ENCODE measurements at regions not wholly inside any gene's neighbourhood (a gene's known extent, or its start where the extent isn't known, plus 50 kb on each side); places are given as distances from the start of the nearest gene placed in this dataset.

DNA sequence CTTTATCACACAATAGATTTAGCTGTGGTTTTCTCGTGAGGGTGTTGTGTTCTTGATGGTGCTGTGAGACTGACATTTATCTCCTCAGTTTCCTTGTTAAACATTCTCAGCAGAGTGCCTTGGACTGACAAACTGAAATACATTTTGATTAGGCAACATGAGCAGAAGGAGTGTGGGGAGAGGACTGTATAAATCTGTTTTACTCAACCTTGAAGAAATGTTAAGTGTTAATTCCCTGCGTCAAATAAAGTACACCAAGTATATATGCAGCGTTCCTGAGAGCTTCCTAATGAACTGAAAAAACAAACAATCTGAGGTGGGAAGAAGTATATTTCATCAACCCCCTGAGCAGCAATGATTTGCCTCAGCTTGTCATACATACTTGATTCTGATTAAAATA, 540.3 kb upstream of the B3GALT2 start:
- no peak for DNase-seq (ENCODE audit: low read depth in 2 of 3, low spot score in 2 of 3)

DNA sequence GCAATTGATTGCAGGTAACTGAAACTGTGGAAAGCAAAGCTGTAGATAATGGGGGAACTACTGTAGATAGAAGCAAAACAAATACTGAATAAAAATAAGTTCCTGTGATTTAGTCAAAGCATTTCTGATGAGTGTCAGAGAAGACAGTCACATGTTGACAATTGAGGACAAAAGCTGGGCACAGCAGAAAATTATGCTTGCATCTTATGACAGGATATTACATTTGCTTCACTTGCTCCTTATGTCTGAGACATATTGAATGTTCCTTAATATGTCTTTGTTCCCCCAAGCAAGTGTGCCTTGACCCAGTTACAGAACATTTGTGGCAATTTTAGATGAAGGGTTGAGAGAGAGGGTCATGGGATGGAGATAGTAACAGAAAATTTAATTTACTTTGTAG, 526.0 kb upstream of the B3GALT2 start:
- no peak for DNase-seq (ENCODE audit: low read depth in 2 of 3, low spot score in 2 of 3)

DNA sequence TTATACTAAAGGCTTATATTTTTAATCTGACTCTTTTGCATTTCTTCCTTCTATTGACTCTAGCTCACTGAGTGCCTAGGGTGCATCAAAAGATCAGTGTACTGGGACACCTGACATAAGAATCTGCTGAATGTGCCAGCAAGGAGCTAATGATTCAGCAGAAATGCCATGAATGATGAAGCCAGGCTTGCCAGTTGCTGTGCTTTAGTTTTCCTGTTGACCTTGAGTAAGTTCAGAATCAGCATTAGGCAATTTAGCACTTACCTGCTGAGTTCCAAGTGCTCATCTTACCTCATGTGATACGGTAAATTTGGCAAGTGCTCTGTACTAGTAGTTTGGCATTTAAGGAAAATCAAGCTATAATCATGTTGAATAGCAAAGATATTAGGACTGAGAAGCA, 523.2 kb upstream of the B3GALT2 start:
- no peak for DNase-seq (ENCODE audit: low read depth in 2 of 3, low spot score in 2 of 3)

DNA sequence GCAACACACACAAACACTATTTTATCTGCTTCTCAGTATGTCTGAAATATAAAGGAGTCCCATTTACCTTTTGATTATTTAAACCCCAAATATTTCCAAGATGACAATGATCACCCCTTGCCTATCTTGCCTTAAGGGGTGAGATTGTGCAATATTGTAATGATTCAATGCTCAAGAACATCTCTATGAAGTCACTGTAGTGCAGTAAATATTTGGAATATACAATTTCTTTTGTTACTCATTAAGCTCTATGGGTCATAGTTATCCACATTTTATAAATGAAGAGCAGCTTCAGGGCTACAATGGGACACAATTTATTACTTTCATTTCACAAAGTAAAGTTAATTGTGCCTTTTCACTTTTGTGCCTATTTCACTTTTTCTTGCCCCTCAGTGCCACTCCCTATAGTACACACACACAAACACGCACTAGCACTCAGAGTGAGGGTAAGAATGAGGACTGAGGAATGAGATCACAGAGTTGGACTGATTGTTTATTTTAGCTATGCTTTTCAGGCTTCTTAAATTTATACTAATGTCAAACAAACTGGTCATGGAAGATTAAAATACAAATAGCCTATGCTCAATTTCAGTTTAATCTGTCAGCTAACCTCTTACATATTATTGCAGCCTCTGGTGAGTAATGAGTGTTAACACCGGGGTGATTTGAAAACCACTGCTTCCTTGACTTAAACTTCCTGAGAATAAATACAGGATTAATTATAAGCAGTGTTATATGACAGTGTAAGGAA, 521.0 kb upstream of the B3GALT2 start:
- DNase-seq (ENCODE audit: low read depth in 2 of 3, low spot score in 2 of 3), result no peak

DNA sequence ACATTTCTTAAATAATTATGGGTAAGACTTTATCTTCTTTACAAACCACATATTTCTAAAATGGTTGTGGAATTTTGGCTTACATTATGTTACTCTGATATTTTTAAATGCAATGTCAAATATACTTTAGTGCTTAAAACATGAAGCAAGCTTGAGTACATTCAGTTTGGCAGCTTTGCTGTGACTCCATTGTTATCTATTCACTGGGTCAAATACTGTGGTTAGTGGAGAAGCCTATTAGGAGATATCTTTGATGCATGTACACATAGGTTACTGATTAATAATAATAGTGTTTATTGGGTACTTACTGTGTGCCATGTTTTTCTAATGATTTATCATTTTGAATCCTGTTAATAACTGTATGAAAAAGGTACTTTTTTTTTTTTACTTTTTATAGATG, 520.4 kb upstream of the B3GALT2 start:
- no peak for DNase-seq (ENCODE audit: low read depth in 2 of 3, low spot score in 2 of 3)

DNA sequence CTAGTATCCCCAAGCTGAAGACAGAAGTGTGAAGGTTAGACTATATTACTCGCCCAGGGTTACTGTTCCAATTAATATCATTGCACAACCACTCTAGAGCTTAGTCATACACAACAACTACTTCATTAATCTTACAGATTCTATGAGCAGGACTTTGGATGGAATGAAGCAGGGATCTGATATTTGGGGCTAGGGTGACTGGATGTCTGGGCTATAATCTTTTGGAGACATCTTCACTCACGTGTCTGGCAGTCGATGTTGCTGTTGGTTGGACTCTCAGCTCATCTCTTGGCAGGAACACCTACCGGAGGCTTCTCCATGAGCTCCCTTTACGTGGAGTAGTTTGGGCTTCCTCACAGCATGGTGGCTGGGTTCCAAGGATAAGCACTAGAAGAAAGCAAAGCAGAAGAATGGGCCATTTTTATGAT, 519.2 kb upstream of the B3GALT2 start:
- DNase-seq (ENCODE audit: low read depth in 2 of 3, low spot score in 2 of 3), result no peak

DNA sequence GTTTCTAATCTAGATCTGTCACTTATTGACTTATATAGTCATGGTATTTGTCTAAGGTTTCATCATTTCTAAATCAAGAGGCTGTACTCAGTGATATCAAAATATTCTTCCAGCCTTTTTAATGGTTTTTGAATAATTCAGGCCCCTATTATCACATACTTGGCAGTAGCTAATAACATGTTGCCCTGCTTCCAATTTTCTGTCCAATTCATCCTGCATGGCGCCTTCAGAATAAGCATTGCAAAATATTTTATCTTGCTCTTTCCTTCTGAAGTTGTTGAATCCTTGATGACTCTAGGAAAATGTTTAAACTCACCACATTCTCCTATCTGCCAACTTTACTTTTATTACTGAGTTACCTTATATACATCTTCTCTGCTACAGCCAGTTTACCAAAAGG, 517.2 kb upstream of the B3GALT2 start:
- no peak for DNase-seq (ENCODE audit: low read depth in 2 of 3, low spot score in 2 of 3)

DNA sequence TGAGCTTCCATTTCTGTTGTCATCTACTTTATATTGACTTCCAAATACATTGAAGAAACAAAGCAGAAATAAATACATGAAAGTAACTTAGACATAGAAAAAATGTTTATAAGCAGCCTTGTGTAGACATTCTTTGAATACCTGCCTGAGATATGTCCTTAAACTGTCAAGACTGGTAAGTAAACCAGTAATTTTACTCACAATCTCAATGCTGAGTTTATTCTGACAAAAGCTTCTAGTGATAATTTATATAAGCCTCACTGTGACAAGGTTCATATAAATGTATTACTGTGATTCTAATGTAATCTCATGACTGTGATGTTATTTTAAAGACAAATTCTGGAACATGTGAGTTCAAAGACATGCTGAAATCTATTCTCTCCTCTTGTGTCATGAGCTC, 516.7 kb upstream of the B3GALT2 start:
- DNase-seq (ENCODE audit: low read depth in 2 of 3, low spot score in 2 of 3), result no peak

DNA sequence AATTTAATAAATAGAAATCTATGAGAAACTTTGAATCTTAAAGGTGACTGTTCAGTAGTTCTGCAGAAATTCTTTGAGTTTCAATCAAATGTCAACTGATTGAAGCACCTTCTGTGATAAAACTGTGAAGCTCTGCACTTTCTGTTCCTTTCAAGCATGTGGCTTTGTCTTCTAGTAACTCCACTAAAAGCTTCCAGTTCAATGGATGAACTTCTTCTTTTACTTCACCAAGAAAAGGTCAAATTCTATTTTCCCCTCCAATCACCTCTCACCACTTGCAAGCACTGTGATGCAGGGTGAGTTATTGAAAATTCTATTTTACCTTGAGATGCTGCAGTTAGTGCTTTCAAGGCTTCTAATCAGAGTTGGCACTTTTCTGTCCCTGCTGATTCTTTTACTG, 515.3 kb upstream of the B3GALT2 start:
- no peak for DNase-seq (ENCODE audit: low read depth in 2 of 3, low spot score in 2 of 3)

DNA sequence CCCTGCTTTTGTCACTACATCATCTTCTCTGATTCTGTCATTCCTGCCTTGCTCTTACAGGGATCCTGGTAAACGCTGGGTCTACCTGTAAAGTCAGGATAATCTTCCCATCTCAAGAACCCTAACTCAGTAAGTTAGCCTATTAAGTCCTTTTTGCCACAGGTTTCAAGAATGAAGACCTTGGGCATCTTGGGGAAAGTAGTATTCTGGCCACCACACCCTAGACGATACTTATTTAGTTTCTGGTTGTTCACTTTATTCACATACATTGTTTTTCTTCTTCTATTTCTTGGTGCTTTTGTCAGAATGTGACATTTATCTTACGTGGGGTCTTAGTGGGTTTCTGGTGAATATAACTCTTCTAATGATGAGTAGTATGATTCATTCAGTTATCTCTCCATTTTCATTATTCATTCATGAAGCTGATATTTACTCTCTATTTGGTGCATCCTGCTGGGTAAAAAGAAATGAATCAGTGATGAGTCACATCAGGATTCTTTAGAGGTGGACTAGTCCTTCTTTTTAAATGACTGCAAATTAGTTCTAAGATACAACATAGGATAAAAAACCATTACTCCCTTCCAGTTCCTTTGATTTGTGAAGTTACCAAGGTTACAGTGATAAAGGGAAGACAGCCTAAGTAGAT, 514.4 kb upstream of the B3GALT2 start:
- no peak for DNase-seq (ENCODE audit: low read depth in 2 of 3, low spot score in 2 of 3)

DNA sequence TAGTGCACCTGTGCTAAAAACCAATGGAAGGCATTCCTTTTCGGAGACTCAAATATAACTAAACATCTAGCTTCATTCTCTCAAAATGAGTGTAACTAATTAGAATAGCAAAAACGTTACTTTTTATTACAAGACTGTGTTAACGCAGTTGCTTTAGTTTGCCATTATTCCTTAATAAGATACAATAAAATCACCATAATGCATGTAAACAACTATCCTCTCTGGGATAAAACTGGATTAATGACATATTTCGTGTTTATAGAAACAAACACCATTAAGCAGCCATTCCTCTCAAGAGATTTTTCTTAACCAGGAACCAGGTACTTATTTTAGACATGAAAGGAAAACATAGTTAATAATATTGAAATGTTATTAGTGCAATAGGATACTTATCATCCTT, 512.8 kb upstream of the B3GALT2 start:
- DNase-seq (ENCODE audit: low read depth in 2 of 3, low spot score in 2 of 3), result no peak

DNA sequence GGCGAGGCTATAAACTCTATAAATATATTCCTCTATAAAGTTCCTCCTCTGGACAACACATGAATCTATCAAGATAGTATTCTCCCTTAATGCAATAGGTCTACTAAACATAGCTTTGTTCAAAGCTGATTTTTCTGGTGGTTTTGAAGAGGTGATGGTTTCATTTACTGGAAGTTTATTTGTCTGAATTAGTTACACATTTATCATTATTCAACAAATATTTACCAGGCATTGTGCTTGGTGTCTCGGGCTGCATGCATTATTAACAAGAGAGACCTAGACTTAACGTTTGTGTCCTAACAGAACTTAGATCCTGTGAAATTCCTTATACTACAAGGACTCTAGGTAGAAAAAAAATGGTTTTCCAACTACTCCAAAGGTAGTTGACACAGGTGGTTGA, 511.4 kb upstream of the B3GALT2 start:
- no peak for DNase-seq (ENCODE audit: low read depth in 2 of 3, low spot score in 2 of 3)

DNA sequence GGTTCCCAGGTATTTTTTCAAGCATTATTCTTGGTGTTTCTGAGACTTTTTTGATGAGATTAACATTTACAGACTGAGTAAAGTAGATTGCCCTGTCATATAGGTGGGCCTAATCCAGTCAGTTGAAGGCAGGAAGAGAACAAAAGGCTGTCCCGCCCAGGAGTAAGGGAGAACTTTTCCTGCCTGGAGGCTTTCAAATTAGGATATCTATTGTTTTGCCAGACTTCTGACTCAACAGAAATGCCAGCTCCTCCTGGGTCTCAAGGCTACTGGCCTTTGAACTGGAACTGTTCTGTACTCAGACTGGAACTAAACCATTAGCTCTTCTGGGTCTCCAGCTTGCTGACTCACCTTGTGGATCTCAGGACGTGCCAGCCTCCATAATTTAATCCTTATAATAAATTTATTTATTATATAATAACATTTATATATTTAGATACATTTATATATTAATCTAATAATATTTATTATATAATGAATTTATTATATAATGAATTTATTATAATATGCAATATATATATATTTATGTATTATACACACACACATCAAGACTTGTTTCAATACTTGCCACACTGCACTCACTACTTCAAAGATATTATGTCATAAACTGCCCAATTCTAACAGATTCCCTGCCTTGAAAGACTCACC, 510.8 kb upstream of the B3GALT2 start:
- no peak for DNase-seq (ENCODE audit: low read depth in 2 of 3, low spot score in 2 of 3)

DNA sequence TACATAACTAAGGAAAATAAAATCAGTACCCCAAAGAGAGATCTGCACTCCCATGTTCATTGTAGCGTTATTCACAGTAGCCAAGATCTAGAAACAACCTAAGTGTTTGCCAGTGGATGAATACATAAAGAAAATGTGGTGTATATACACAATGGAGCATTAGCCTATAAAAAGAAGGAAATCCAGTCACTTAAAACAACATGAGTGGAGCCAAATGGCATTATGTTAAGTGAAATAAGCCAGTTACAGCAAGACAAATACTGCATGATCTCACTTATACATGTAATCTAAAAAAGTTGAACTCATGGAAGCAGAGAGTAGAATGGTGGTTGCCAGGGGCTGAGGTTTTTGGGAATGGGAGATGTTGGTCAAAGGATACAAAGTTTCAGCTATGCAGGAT, 508.3 kb upstream of the B3GALT2 start:
- no peak for DNase-seq (ENCODE audit: low read depth in 2 of 3, low spot score in 2 of 3)

DNA sequence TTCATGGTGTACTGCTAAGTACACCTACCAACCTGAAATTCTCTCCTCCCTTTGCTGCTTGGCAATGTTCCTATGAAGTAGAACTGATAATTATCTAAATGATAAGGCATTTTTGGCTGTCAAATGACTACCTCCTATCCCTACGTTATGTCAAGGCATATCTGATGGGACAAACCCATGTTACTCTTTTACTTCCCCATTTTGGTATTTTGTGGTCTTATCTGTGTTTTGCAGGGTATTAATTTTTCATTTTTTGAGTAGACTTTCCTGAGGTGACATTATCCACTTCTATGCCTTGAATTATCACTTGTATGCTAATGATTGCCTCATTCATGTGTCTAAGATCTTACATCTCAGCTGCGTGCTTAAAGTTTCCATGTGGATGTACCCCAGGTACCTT, 499.6 kb upstream of the B3GALT2 start:
- no peak for DNase-seq (ENCODE audit: low read depth in 2 of 3, low spot score in 2 of 3)

DNA sequence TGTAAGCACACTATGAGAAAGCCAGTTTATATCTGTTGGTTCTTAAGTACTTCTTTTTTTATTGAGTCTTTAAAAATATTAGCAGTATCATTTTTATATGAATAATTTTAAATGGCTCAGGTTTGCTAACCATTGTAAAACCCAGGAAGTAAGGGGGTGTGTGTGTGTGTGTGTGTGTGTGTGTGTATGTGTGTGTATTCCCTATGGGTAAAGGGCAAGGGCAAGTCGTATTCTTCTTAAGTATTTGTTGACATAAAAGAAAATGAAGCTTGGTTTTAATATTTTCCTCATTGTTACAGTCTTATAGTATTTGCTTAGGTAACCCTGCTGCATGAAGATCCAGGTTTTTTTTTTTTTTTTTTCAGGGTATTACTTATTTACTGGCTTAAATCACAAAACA, 495.0 kb upstream of the B3GALT2 start:
- no peak for DNase-seq (ENCODE audit: low read depth in 2 of 3, low spot score in 2 of 3)

DNA sequence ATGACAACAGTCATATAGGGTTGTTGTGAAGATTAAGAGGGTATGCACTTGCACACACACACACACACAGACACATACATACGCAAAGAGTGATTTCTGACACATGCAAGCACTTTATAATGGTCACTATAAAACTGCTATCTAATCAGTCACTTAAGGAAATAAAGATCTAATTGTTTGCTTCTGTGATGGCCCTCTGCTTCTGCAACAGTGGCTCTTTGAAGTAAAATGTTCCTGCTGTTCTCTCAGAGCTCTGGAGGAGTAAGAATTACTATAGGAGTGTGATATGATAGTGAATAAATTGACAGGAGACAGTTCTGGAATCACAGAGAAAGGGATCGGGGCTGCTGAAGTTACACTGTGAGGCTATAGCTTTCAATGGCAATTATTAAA, 494.5 kb upstream of the B3GALT2 start:
- no peak for DNase-seq (ENCODE audit: low read depth in 2 of 3, low spot score in 2 of 3)

DNA sequence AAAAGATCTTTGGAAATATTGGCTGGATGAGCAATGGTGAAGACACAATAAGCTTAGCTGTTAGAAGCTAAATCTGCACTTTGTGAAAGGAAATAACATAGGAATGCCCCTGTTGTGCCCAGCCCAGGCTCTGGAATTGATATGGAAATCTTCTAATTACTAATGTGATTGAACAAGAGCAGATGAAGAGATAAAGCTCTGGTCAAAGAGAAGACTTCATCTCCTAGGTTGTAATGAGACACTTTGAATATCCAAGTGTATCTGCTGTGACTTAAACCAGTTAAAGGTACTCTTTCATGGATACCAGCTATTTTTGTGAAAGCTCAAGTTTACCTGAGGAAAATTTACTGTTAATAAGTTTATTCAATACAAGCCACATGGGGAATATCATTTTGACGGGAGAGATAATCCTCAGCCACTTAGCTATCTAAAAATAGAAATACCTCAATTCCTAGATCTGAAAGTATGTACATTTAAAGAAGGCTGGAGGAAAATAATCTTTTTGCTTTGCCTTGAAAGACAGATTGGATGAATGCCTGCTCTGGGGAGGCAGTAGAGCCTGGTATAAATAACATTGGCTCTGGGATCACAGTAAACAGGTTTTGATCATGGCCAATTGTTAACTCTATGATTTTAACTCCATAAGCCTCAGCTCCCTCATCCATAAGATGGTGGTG, 494.0 kb upstream of the B3GALT2 start:
- DNase-seq (ENCODE audit: low read depth in 2 of 3, low spot score in 2 of 3), result no peak

DNA sequence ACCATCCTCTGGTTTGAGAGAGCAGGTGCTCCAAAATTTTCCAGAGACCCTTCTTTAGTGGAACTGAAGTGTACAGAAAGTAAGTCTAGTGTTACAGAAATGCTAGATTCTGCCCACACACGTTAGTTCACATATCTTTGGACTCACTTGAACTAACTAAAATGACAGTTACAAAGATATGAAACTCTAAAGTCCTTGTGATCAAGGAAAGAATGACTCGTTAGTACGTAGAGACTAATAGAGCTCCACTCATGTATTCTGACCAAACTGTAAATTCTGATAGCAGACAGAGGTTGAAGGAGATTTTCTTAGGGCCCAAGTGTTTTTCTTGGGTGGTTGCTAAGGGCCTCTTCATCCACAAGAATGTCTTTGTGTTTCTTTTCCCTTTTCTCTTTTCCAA, 491.5 kb upstream of the B3GALT2 start:
- no peak for DNase-seq (ENCODE audit: low read depth in 2 of 3, low spot score in 2 of 3)

DNA sequence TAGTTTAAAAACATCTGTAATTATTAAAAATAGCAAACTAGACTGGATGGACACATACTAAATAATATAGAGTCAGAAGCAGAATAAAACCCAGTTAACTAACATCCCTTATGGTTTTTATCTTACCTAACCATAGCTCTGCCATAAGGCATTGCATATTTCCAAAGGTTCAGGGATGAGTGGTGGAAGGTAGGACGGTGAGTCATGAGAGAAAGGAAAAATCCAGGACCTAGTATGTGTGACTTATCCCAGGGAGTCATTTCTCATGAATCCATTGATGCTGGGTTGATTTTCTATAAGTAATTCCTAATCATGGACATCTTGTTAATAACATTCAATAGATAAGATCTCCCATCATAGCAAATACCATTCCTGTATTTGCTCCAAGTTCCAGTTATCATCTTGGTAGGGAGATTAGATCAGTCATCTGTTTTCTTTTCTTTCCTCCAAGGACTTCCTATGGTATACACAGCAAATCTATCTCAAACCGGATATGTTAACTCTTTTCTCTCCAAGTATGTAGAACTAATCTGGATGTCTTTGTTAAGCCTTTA, 490.7 kb upstream of the B3GALT2 start:
- no peak for DNase-seq (ENCODE audit: low read depth in 2 of 3, low spot score in 2 of 3)

DNA sequence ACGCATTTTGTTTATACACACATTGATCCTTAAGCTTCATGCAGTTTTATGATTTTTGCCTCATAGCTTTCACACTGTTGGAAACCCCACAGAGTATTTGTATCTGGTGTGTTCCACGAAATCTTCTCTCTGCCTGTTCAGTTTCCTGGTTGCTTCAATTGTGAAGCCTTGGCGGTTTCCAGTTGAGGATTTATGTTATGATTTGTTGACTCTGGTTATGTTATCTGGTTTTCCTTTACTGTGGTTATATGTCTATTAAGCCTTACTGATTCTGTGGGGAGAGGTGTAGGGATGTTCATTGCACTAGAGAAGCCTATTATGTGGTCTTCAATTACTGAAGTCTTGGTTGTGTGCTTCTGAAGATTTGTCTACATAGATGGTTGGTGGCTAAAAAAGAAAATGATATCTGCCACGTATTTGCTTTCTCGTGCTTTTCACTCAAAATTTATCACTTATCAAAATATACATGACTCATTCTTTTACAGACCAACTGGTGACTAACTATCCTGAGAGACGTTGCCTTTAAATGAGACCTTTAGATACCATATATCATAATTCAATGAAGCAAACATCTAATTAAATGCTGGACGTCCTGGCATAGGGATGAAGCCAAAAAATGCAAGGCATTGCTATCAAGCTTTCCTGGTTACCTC, 488.0 kb upstream of the B3GALT2 start:
- DNase-seq (ENCODE audit: low read depth in 2 of 3, low spot score in 2 of 3), result no peak

Data from activated CD8-positive, alpha-beta memory T cell treated with anti-CD3 and anti-CD28 coated beads for 48 hours (primary cell).